ENCODE measurements at regions not wholly inside any gene's neighbourhood (a gene's known extent, or its start where the extent isn't known, plus 50 kb on each side); places are given as distances from the start of the nearest gene placed in this dataset.

GRCh38 chr4:123204737-123205136 lies 191.9 kb upstream of the SPRY1 start:
- TF ChIP-seq, protein P1, sequence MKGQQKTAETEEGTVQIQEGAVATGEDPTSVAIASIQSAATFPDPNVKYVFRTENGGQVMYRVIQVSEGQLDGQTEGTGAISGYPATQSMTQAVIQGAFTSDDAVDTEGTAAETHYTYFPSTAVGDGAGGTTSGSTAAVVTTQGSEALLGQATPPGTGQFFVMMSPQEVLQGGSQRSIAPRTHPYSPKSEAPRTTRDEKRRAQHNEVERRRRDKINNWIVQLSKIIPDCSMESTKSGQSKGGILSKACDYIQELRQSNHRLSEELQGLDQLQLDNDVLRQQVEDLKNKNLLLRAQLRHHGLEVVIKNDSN (IDR thresholded peaks at IDR 0.05), result no peak
- TF ChIP-seq CEBPB (IDR thresholded peaks at IDR 0.05) (no peak), EGR1 (IDR thresholded peaks at IDR 0.05) (no peak), CREB1 (IDR thresholded peaks at IDR 0.05; ENCODE audit: low read depth) (no peak), FOXM1 (IDR thresholded peaks at IDR 0.05; ENCODE audit: borderline replicate concordance, low read depth) (no peak), YY1 (IDR thresholded peaks at IDR 0.05; ENCODE audit: low read depth) (no peak), ZBTB7A (IDR thresholded peaks at IDR 0.05; ENCODE audit: low read depth) (no peak), TAF1 (IDR thresholded peaks at IDR 0.05; ENCODE audit: low read depth) (no peak), RAD21 (IDR thresholded peaks at IDR 0.05; ENCODE audit: low read depth) (no peak), EP300 (IDR thresholded peaks at IDR 0.05; ENCODE audit: borderline replicate concordance) (no peak), MAX (IDR thresholded peaks at IDR 0.05) (no peak)
